ENCODE measurements at regions not wholly inside any gene's neighbourhood (a gene's known extent, or its start where the extent isn't known, plus 50 kb on each side); places are given as distances from the start of the nearest gene placed in this dataset.

DNA sequence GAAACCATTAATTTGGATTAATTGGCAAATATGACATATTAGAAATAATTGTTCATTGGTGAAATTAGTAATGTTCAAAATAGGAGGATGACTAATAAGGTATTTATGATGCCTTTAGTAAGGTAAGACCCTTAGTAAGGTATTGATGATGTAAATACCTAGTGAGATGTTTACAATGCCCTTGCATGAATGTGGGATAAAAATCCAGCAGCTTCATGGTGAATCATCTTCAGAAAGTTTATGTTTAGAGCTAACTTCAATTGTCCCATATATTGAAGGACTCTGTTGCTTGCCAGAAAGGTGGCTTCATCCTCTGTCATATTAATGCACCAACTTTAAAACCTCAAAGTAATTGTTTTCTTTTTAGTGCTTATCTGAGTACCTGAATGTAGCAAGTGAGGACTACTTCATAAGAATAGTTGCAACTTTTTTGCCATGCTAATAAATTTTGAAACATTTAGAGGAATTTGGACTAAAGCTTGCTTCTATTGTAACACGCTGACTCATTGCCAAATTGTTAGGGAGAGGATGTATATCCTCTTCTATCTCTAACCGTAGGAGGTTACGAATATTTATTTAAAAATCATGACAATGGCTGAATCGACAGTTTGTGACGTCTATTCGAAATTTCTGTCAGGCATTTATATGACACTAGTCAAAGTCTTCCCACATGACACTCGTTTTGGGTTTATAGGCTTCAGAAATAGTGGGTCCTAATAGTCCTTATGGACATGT lies 174.1 kb upstream of the HS3ST1 start (continued):
- TF ChIP-seq, protein P1, sequence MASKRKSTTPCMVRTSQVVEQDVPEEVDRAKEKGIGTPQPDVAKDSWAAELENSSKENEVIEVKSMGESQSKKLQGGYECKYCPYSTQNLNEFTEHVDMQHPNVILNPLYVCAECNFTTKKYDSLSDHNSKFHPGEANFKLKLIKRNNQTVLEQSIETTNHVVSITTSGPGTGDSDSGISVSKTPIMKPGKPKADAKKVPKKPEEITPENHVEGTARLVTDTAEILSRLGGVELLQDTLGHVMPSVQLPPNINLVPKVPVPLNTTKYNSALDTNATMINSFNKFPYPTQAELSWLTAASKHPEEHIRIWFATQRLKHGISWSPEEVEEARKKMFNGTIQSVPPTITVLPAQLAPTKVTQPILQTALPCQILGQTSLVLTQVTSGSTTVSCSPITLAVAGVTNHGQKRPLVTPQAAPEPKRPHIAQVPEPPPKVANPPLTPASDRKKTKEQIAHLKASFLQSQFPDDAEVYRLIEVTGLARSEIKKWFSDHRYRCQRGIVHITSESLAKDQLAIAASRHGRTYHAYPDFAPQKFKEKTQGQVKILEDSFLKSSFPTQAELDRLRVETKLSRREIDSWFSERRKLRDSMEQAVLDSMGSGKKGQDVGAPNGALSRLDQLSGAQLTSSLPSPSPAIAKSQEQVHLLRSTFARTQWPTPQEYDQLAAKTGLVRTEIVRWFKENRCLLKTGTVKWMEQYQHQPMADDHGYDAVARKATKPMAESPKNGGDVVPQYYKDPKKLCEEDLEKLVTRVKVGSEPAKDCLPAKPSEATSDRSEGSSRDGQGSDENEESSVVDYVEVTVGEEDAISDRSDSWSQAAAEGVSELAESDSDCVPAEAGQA (IDR thresholded peaks at IDR 0.05; ENCODE audit: low read depth): no peak
- TF ChIP-seq, protein P1 (CRISPR knock-in tag; IDR thresholded peaks at IDR 0.05; ENCODE audit: borderline replicate concordance): no peak
- TF ChIP-seq ZC3H4 (CRISPR knock-in tag; IDR thresholded peaks at IDR 0.05; ENCODE audit: borderline replicate concordance): no peak
- TF ChIP-seq ZNF331 (CRISPR knock-in tag; IDR thresholded peaks at IDR 0.05): no peak
- no peak for TF ChIP-seq MIER2 (CRISPR knock-in tag; IDR thresholded peaks at IDR 0.05)
- TF ChIP-seq ZNF317 (CRISPR knock-in tag; IDR thresholded peaks at IDR 0.05): no peak
- TF ChIP-seq KMT2B (CRISPR knock-in tag; IDR thresholded peaks at IDR 0.05): no peak
- TF ChIP-seq, protein P2, sequence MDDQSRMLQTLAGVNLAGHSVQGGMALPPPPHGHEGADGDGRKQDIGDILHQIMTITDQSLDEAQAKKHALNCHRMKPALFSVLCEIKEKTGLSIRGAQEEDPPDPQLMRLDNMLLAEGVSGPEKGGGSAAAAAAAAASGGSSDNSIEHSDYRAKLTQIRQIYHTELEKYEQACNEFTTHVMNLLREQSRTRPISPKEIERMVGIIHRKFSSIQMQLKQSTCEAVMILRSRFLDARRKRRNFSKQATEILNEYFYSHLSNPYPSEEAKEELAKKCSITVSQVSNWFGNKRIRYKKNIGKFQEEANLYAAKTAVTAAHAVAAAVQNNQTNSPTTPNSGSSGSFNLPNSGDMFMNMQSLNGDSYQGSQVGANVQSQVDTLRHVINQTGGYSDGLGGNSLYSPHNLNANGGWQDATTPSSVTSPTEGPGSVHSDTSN (CRISPR knock-in tag; IDR thresholded peaks at IDR 0.05; ENCODE audit: borderline replicate concordance): no peak
- TF ChIP-seq CAMTA2 (CRISPR knock-in tag; IDR thresholded peaks at IDR 0.05; ENCODE audit: borderline replicate concordance): no peak
- no peak for TF ChIP-seq SRSF4 (IDR thresholded peaks at IDR 0.05; ENCODE audit: low read depth, low read length, poor library complexity, severe bottlenecking)
- no peak for TF ChIP-seq STAG1 (CRISPR knock-in tag; IDR thresholded peaks at IDR 0.05)
- no peak for TF ChIP-seq NFYC (CRISPR knock-in tag; IDR thresholded peaks at IDR 0.05)
- TF ChIP-seq ZNF670 (CRISPR knock-in tag; IDR thresholded peaks at IDR 0.05; ENCODE audit: borderline replicate concordance): no peak
- no peak for TF ChIP-seq SIX4 (CRISPR knock-in tag; IDR thresholded peaks at IDR 0.05)

Data from HepG2 (cell line).